ENCODE measurements at regions not wholly inside any gene's neighbourhood (a gene's known extent, or its start where the extent isn't known, plus 50 kb on each side); places are given as distances from the start of the nearest gene placed in this dataset.
A peak's percentile ranks its signal among the peaks of the same experiment; 100 is the strongest.
"Not testable (repeated sequence)": the region's sequence is repeated elsewhere in the genome, so short reads cannot be mapped to it uniquely, and the experiment has no call there.

DNA sequence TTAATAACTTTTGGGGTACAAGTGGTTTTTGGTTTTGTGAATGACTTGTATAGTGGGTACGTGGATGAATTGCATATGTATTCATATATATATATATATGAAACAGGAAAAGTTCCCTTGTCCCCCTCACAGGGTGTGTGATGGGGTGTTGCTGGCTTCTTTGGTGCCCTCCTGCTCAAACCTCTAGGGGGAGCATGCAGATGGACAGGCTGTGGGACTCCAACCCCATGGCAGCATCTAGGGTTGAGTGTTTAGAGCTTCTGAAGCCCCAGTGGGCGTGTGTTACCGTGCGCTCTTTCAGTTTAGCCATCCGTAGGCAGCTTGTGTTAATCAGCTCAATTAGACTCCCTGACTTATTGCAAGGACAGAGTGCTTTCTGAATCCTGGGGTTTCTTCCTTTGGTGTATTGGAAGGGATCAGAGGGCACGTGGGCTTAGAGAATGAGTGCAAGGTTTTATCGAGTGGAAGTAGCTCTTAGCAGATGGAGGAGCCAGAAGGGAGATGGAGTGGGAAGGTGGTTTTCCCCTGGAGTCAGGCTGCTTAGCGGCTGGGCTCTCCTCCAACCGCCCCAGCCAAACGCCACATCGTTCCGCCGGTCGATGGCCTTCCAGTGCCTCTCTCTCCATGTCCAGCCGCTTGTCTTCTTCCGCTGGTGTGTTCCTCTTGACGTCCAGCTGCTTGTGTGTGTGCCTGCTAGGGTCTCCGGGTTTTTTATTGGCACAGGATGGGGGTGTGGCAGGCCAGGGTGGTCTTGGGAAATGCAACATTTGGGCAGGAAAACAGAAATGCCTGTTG lies 674.4 kb upstream of the LCORL start:
- Histone ChIP-seq H3K4me1 (no peaks in the 10 kb centered on the region), H3K27ac (no peak overlapping the region), H3K9me3 (no peaks in the 10 kb centered on the region), H3K36me3 (ENCODE audit: low read depth, missing control alignments) (no peaks in the 10 kb centered on the region), H3K4me3 (no peak overlapping the region), H3K27me3 (no peaks in the 10 kb centered on the region)
- DNase-seq, result no peak
- WGBS, 2 donors, result 84 to 92% methylated on average over 18 of the region's 18 CpGs
- TF ChIP-seq, protein P1, sequence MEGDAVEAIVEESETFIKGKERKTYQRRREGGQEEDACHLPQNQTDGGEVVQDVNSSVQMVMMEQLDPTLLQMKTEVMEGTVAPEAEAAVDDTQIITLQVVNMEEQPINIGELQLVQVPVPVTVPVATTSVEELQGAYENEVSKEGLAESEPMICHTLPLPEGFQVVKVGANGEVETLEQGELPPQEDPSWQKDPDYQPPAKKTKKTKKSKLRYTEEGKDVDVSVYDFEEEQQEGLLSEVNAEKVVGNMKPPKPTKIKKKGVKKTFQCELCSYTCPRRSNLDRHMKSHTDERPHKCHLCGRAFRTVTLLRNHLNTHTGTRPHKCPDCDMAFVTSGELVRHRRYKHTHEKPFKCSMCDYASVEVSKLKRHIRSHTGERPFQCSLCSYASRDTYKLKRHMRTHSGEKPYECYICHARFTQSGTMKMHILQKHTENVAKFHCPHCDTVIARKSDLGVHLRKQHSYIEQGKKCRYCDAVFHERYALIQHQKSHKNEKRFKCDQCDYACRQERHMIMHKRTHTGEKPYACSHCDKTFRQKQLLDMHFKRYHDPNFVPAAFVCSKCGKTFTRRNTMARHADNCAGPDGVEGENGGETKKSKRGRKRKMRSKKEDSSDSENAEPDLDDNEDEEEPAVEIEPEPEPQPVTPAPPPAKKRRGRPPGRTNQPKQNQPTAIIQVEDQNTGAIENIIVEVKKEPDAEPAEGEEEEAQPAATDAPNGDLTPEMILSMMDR (IDR thresholded peaks at IDR 0.05), result no peak
- no peak for TF ChIP-seq POLR2A (IDR thresholded peaks at IDR 0.05)
- intact Hi-C loops (cut with DNase I; ENCODE audit: low total_unique reads), result no loop called here

- Histone ChIP-seq H3K36me3 (ENCODE audit: low read depth, missing control alignments) (no peaks in the 10 kb centered on the region), H3K27me3 (no peaks in the 10 kb centered on the region), H3K9me3 (no peaks in the 10 kb centered on the region), H3K27ac (no peak overlapping the region), H3K4me1 (no peaks in the 10 kb centered on the region), H3K4me3 (no peak overlapping the region)
- intact Hi-C loops (cut with DNase I; ENCODE audit: low total_unique reads), result no loop called here
- DNase-seq, result no peak
- TF ChIP-seq, protein P1 (IDR thresholded peaks at IDR 0.05), result no peak
- TF ChIP-seq POLR2A (IDR thresholded peaks at IDR 0.05), result no peak
- WGBS, 2 donors, result 50 to 59% methylated on average over 9 of the region's 9 CpGs
Measured at GRCh38 chr4:18691431-18692200, 670.1 kb upstream of the LCORL start.

GRCh38 chr4:18690291-18690955 lies 668.9 kb upstream of the LCORL start:
- Histone ChIP-seq H3K36me3 (ENCODE audit: low read depth, missing control alignments) (no peaks in the 10 kb centered on the region), H3K9me3 (no peaks in the 10 kb centered on the region), H3K4me1 (no peaks in the 10 kb centered on the region), H3K27ac (no peak overlapping the region), H3K27me3 (no peaks in the 10 kb centered on the region), H3K4me3 (no peak overlapping the region)
- DNase-seq, result no peak
- intact Hi-C loops (cut with DNase I; ENCODE audit: low total_unique reads), result no loop called here
- TF ChIP-seq POLR2A (IDR thresholded peaks at IDR 0.05), result no peak
- TF ChIP-seq, protein P1 (IDR thresholded peaks at IDR 0.05), result no peak
- whole genome bisulfite sequencing, 2 donors, result 76 to 89% methylated on average over 2 of the region's 2 CpGs

DNA sequence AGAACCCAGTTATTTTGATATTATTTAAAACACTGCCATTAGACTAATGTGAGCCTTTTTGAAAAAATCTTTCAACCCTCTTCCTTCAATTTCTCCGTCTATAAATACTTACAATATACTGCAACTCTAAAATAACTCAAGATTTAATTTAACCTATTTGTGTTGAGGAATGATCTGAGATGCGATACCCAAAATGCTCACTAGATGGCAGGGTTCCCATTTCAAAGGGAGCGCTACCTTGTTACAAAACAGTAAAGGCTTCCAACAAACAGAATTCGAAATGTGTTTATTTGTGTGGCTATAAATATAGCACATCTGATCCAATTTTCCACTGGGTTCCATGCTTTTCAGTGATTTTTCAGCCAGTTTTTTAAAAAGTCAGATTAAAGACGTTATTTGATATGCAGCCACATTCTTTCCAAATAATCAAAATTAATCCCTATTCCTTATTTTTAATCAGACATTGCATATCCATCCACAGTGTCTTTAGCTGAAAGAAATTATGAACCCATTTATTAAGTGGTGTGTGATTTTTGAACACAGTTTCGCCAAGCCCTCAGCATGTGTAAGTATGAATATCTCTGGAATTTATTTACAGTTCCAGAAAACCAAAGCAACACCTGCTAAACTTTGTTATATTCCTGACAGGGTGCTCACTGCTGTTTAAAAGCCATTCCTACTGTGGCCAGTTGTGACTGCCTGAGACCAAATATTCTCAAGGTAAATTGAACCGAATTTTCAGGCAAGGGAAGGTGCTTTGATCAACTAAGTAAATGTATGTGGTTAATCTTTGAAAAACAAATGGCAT lies 668.0 kb upstream of the LCORL start:
- TF ChIP-seq POLR2A (IDR thresholded peaks at IDR 0.05), result no peak
- TF ChIP-seq, protein P1 (IDR thresholded peaks at IDR 0.05), result peak; percentile 63 to 81 (median 76)
- WGBS, 2 donors, result 19 to 28% methylated on average over 7 of the region's 7 CpGs
- Histone ChIP-seq H3K9me3 (no peaks in the 10 kb centered on the region), H3K36me3 (ENCODE audit: low read depth, missing control alignments) (no peaks in the 10 kb centered on the region), H3K4me3 (no peak overlapping the region), H3K27ac (no peak overlapping the region), H3K27me3 (no peaks in the 10 kb centered on the region), H3K4me1 (no peaks in the 10 kb centered on the region)
- DNase-seq, result peak; percentile 80
- intact Hi-C loops (cut with DNase I; ENCODE audit: low total_unique reads), result no loop called here

GRCh38 chr4:18688351-18688750 lies 666.8 kb upstream of the LCORL start:
- intact Hi-C loops (cut with DNase I; ENCODE audit: low total_unique reads); H3K27me3 ChIP-seq; H3K4me3 ChIP-seq; DNase-seq; H3K9me3 ChIP-seq; H3K4me1 ChIP-seq; H3K36me3 ChIP-seq (ENCODE audit: low read depth, missing control alignments); H3K27ac ChIP-seq: not testable (repeated sequence)
- 88 to 94% methylated on average over 9 of the region's 9 CpGs for WGBS, 2 donors

Measured in testis (tissue), 2 donors.